Gastroesophageal sphincter (tissue), 4 donors: ENCODE measurements at regions not wholly inside any gene's neighbourhood (a gene's known extent, or its start where the extent isn't known, plus 50 kb on each side); places are given as distances from the start of the nearest gene placed in this dataset.

ENCODE experiments used
- ATAC-seq: fragments of 150-250 bp; one replicate; pipeline ENCODE4 v1.9.1; 2016; ENCODE audit warnings: mild to moderate bottlenecking, moderate library complexity
- H3K27ac ChIP-seq, 4 donors: fragments of 200-600 bp; sonication (generic) in 3 of 4; 1 replicate in 3 of 4; 2 replicates in 1 of 4; pipeline ENCODE4 v1.5.1; 2016 to 2019
- H3K27me3 ChIP-seq: fragments of 200-600 bp; sonication (generic); one replicate; pipeline ENCODE4 v1.5.1; 2019
- H3K36me3 ChIP-seq, 2 donors: fragments of 200-600 bp; sonication (generic); one replicate each; pipeline ENCODE4 v1.5.1; 2019; ENCODE audit warnings: control low read depth in 1 of 2
- H3K4me1 ChIP-seq, 3 donors: fragments of 200-600 bp; sonication (generic); 1 replicate in 2 of 3; 2 replicates in 1 of 3; pipeline ENCODE4 v1.5.1; 2016 to 2019; ENCODE audit warnings: control low read depth in 2 of 3
- H3K4me3 ChIP-seq, 2 donors: fragments of 200-600 bp; sonication (generic); one replicate each; pipeline ENCODE4 v1.5.1; 2019; ENCODE audit warnings: mild to moderate bottlenecking in 1 of 2, moderate library complexity in 1 of 2
- H3K9me3 ChIP-seq, 3 donors: fragments of 200-600 bp; sonication (generic); one replicate each; pipeline ENCODE4 v1.5.1; 2017 to 2019; ENCODE audit warnings: control low read depth in 2 of 3
- CTCF ChIP-seq, 4 experiments: fragments of 200-600 bp in 2 of 4; fragments of 450-650 bp in 2 of 4; sonication (generic) in 1 of 4; IDR thresholded peaks; one replicate each; pipeline ENCODE4 v1.5.1; 2017 to 2019; ENCODE audit warnings: antibody characterized with exemption in 4 of 4, mild to moderate bottlenecking in 2 of 4, moderate library complexity in 2 of 4
- EP300 ChIP-seq: sonication (generic); formaldehyde crosslinking; IDR thresholded peaks from one replicate; pipeline ENCODE4 v1.6.1; 2017; ENCODE audit warnings: antibody characterized with exemption, mild to moderate bottlenecking
- POLR2A ChIP-seq, 2 donors: fragments of 450-650 bp; IDR thresholded peaks; one replicate each; pipeline ENCODE4 v1.6.1; 2017; ENCODE audit warnings: antibody characterized with exemption in 2 of 2, mild to moderate bottlenecking in 2 of 2, moderate library complexity in 1 of 2
- POLR2AphosphoS5 ChIP-seq: sonication (generic); formaldehyde crosslinking; IDR thresholded peaks from one replicate; pipeline ENCODE4 v1.6.1; 2017; ENCODE audit warnings: antibody characterized with exemption
- WGBS, 2 donors: methylation state at CpG; one replicate each; pipeline ENCODE4 v1.1.5; 2018; ENCODE audit warnings: low coverage in 1 of 2; 5-methylcytosine and 5-hydroxymethylcytosine counted together

GRCh38 chr2:78009289-78009688 is 487.1 kb upstream of the LRRTM4 start:
- TF ChIP-seq CTCF (IDR thresholded peaks at IDR 0.05) (no peak), POLR2A (IDR thresholded peaks at IDR 0.05) (no peak), POLR2AphosphoS5 (no peak), EP300 (no peak)
- ATAC-seq: no peak
- Histone ChIP-seq H3K36me3 (no peaks in the 10 kb centered on the region), H3K9me3 (no peaks in the 10 kb centered on the region), H3K27ac (no peak overlapping the region), H3K4me1 (no peaks in the 10 kb centered on the region), H3K27me3 (no peaks in the 10 kb centered on the region), H3K4me3 (no peak overlapping the region)

- TF ChIP-seq EP300 (no peak), POLR2AphosphoS5 (no peak), CTCF (IDR thresholded peaks at IDR 0.05) (no peak), POLR2A (IDR thresholded peaks at IDR 0.05) (no peak)
- 79 to 82% methylated on average over 2 of the region's 2 CpGs for WGBS, 2 donors
- Histone ChIP-seq H3K4me3 (no peak overlapping the region), H3K4me1 (no peaks in the 10 kb centered on the region), H3K27ac (no peak overlapping the region), H3K27me3 (no peaks in the 10 kb centered on the region), H3K36me3 (no peaks in the 10 kb centered on the region), H3K9me3 (no peaks in the 10 kb centered on the region)
- no peak for ATAC-seq
Measured at GRCh38 chr2:78011251-78011650, 489.1 kb upstream of the LRRTM4 start.

- no peaks in the 10 kb centered on the region for H3K36me3 ChIP-seq
- no peak for ATAC-seq
- no peaks in the 10 kb centered on the region for H3K27me3 ChIP-seq
- 37 to 47% methylated on average over 4 of the region's 4 CpGs for WGBS, 2 donors
- no peak overlapping the region for H3K4me3 ChIP-seq
- peaks cover 0 to 11% (median 0%) of the 10 kb centered on the region in 3 donors for H3K9me3 ChIP-seq
- H3K27ac ChIP-seq: no peak overlapping the region
- TF ChIP-seq CTCF (IDR thresholded peaks at IDR 0.05) (no peak), POLR2AphosphoS5 (no peak), EP300 (no peak), POLR2A (IDR thresholded peaks at IDR 0.05) (no peak)
- no peaks in the 10 kb centered on the region for H3K4me1 ChIP-seq
Measured at GRCh38 chr2:78020491-78020890, 498.3 kb upstream of the LRRTM4 start.

GRCh38 chr2:78023356-78023755 is 501.2 kb upstream of the LRRTM4 start:
- ATAC-seq: no peak
- no CpG with 5 or more reads among the region's 1 CpG for WGBS, 2 donors
- no peak overlapping the region for H3K4me3 ChIP-seq
- TF ChIP-seq POLR2A (IDR thresholded peaks at IDR 0.05): no peak
- TF ChIP-seq POLR2AphosphoS5: no peak
- TF ChIP-seq CTCF (IDR thresholded peaks at IDR 0.05): no peak
- TF ChIP-seq EP300: no peak
- no peaks in the 10 kb centered on the region for H3K36me3 ChIP-seq
- no peaks in the 10 kb centered on the region for H3K4me1 ChIP-seq
- H3K27me3 ChIP-seq: no peaks in the 10 kb centered on the region
- no peak overlapping the region for H3K27ac ChIP-seq
- H3K9me3 ChIP-seq: peaks cover 0 to 11% (median 0%) of the 10 kb centered on the region in 3 donors

- ATAC-seq: no peak
- no peak for TF ChIP-seq POLR2AphosphoS5
- no peak for TF ChIP-seq CTCF (IDR thresholded peaks at IDR 0.05)
- no peak for TF ChIP-seq POLR2A (IDR thresholded peaks at IDR 0.05)
- TF ChIP-seq EP300: no peak
- 85 to 100% methylated on average over 2 of the region's 2 CpGs for WGBS, 2 donors
- Histone ChIP-seq H3K27me3 (no peaks in the 10 kb centered on the region), H3K4me3 (no peak overlapping the region), H3K4me1 (no peaks in the 10 kb centered on the region), H3K9me3 (peaks cover 0 to 22% (median 0%) of the 10 kb centered on the region in 3 donors), H3K36me3 (no peaks in the 10 kb centered on the region), H3K27ac (no peak overlapping the region)
Measured at GRCh38 chr2:78024996-78025395, 502.8 kb upstream of the LRRTM4 start.
